ENCODE measurements at regions not wholly inside any gene's neighbourhood (a gene's known extent, or its start where the extent isn't known, plus 50 kb on each side); places are given as distances from the start of the nearest gene placed in this dataset.
"Not testable (repeated sequence)": the region's sequence is repeated elsewhere in the genome, so short reads cannot be mapped to it uniquely, and the experiment has no call there.

DNA sequence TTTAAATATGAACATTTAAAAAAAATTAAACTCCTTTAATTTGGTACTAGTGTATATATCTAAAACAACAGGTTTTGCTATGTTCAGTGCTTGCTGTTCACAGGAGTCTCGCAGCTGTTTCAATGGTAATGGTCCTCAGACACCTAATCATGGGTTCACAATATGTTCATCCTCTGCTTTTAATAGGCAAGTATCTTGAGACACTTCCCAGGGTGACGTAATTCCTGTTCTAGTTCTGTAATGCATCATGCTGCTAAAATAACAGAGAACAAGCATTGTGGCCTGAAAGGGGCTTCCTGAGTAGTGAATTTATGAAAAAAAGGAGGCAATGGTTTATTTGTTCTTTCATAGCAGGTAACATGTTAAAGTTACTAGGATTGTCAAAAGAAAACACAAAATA, 625.2 kb upstream of the GBE1 start:
- no peaks in the 10 kb centered on the region for H3K36me3 Mint-ChIP-seq (ENCODE audit: low read depth)
- POLR2A ChIA-PET: no interaction called here
- no peaks in the 10 kb centered on the region for H3K27me3 Mint-ChIP-seq

GRCh38 chr3:82384181-82384580, 622.7 kb upstream of the GBE1 start:
- H3K27me3 Mint-ChIP-seq: no peaks in the 10 kb centered on the region
- peaks cover 1% of the 10 kb centered on the region for H3K9me3 Mint-ChIP-seq
- no peak overlapping the region for H3K27ac Mint-ChIP-seq
- CTCF ChIA-PET: no interaction called here
- H3K4me3 Mint-ChIP-seq: no peak overlapping the region
- no peak for ATAC-seq (ENCODE audit: low read depth)
- no peaks in the 10 kb centered on the region for H3K4me1 Mint-ChIP-seq
- intact Hi-C loops (cut with micrococcal nuclease): no loop called here
- TF ChIP-seq CTCF (IDR thresholded peaks at IDR 0.05): no peak
- no peak for DNase-seq
- POLR2A ChIA-PET: no interaction called here
- H3K36me3 Mint-ChIP-seq (ENCODE audit: low read depth): no peaks in the 10 kb centered on the region

More for the DNA sequence above, 625.2 kb upstream of the GBE1 start:
- H3K4me1 Mint-ChIP-seq: no peaks in the 10 kb centered on the region
- DNase-seq: no peak
- no peak for ATAC-seq (ENCODE audit: low read depth)
- no peak overlapping the region for H3K27ac Mint-ChIP-seq
- intact Hi-C loops (cut with micrococcal nuclease): no loop called here
- H3K9me3 Mint-ChIP-seq: peaks cover 1% of the 10 kb centered on the region
- no peak overlapping the region for H3K4me3 Mint-ChIP-seq
- CTCF ChIA-PET: no interaction called here
- no peak for TF ChIP-seq CTCF (IDR thresholded peaks at IDR 0.05)

GRCh38 chr3:82382831-82383230, 621.4 kb upstream of the GBE1 start:
- ATAC-seq (ENCODE audit: low read depth) (no peak), DNase-seq (no peak)
- intact Hi-C loops (cut with micrococcal nuclease): no loop called here
- no peak for TF ChIP-seq CTCF (IDR thresholded peaks at IDR 0.05)
- ChIA-PET POLR2A (no interaction called here), CTCF (no interaction called here)
- Mint-ChIP-seq H3K27me3 (no peaks in the 10 kb centered on the region), H3K4me1 (no peaks in the 10 kb centered on the region), H3K9me3 (peaks cover 2% of the 10 kb centered on the region), H3K36me3 (ENCODE audit: low read depth) (no peaks in the 10 kb centered on the region), H3K27ac (no peak overlapping the region), H3K4me3 (no peak overlapping the region)

GRCh38 chr3:82378392-82378791, 616.9 kb upstream of the GBE1 start:
- no peaks in the 10 kb centered on the region for H3K4me1 Mint-ChIP-seq
- intact Hi-C loops (cut with micrococcal nuclease): no loop called here
- peaks cover 12% of the 10 kb centered on the region for H3K9me3 Mint-ChIP-seq
- no peak for DNase-seq
- no peak for TF ChIP-seq CTCF (IDR thresholded peaks at IDR 0.05)
- no peak for ATAC-seq (ENCODE audit: low read depth)
- H3K27ac Mint-ChIP-seq: no peak overlapping the region
- CTCF ChIA-PET: no interaction called here
- POLR2A ChIA-PET: no interaction called here
- H3K4me3 Mint-ChIP-seq: no peak overlapping the region
- no peaks in the 10 kb centered on the region for H3K36me3 Mint-ChIP-seq (ENCODE audit: low read depth)
- H3K27me3 Mint-ChIP-seq: no peaks in the 10 kb centered on the region

DNA sequence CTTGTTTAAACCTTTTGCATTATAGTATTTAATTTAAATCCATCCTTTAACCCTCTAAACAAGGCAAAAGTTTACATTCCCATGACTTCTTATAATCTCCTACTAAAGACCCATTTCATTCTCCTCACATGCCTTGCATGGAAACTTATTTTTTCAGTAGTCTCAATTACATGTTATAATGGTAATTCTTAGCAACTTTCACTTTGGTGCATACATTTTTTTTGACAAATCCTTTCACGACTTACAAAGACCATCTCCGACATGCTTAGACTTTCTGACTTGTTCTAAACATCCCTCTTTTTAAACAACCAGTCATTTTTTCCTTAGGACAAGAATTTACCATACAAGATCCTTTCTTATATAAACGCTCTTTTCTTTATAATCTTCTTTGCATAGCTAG, 615.4 kb upstream of the GBE1 start:
- Mint-ChIP-seq H3K4me1 (no peaks in the 10 kb centered on the region), H3K27ac (no peak overlapping the region), H3K9me3 (peaks cover 14% of the 10 kb centered on the region), H3K4me3 (no peak overlapping the region), H3K36me3 (ENCODE audit: low read depth) (no peaks in the 10 kb centered on the region), H3K27me3 (no peaks in the 10 kb centered on the region)
- intact Hi-C loops (cut with micrococcal nuclease): no loop called here
- ATAC-seq (ENCODE audit: low read depth) (no peak), DNase-seq (no peak)
- ChIA-PET CTCF (no interaction called here), POLR2A (no interaction called here)
- TF ChIP-seq CTCF (IDR thresholded peaks at IDR 0.05): no peak

- intact Hi-C loops (cut with micrococcal nuclease); H3K4me1 Mint-ChIP-seq; H3K4me3 Mint-ChIP-seq; DNase-seq; H3K36me3 Mint-ChIP-seq (ENCODE audit: low read depth); H3K27ac Mint-ChIP-seq; ATAC-seq (ENCODE audit: low read depth); POLR2A ChIA-PET; H3K27me3 Mint-ChIP-seq; CTCF ChIA-PET: not testable (repeated sequence)
- peaks cover 14% of the 10 kb centered on the region for H3K9me3 Mint-ChIP-seq
Measured at GRCh38 chr3:82373833-82374232, 612.4 kb upstream of the GBE1 start.

Data from activated B cell treated with CpG ODN at 0.5 μM for 24 hours (primary cell).